H1 (cell line): ENCODE measurements at regions not wholly inside any gene's neighbourhood (a gene's known extent, or its start where the extent isn't known, plus 50 kb on each side); places are given as distances from the start of the nearest gene placed in this dataset.

Experiments used
- CTCF ChIA-PET: fragments of 300-600 bp; sonication (Branson Sonifier 250); formaldehyde crosslinking; loops from one replicate; lab custom pipeline; 2021; ENCODE audit not compliant: partially characterized antibody; lab: Charles Lee
- POLR2A ChIA-PET: fragments of 300-600 bp; sonication (Branson Sonifier 250); formaldehyde crosslinking; loops from one replicate; lab custom pipeline; 2021; ENCODE audit warnings: inconsistent platforms; ENCODE audit not compliant: partially characterized antibody; lab: Charles Lee
- DNase-seq, 2 experiments: peaks; one replicate each; pipeline versions ENCODE4 v3.0.0 to v3.0.0-alpha.2; 2010 to 2022; ENCODE audit warnings: low spot score in 2 of 2, low read depth in 1 of 2, mixed read lengths in 1 of 2
- FAIRE-seq: peaks from 2 replicates; lab custom pipeline; 2011; peaks lifted over from hg19 to GRCh38; lab: Jason Lieb, UNC
- H2AFZ ChIP-seq: 2 replicates; pipeline ENCODE4 v1.8.1; 2012; ENCODE audit warnings: low read length, inconsistent platforms
- H2AK5ac ChIP-seq: 2 replicates; pipeline ENCODE4 v1.6.1; 2013; ENCODE audit warnings: low read depth, low read length
- H2BK120ac ChIP-seq: replicated peaks from 2 replicates; pipeline ENCODE3; 2013; ENCODE audit warnings: low read depth, low read length, inconsistent platforms
- H2BK12ac ChIP-seq: 2 replicates; pipeline ENCODE4 v1.6.1; 2013; ENCODE audit warnings: low read depth, low read length
- H2BK15ac ChIP-seq: 2 replicates; pipeline ENCODE4 v1.6.1; 2013; ENCODE audit warnings: low read length
- H2BK20ac ChIP-seq: 2 replicates; pipeline ENCODE4 v1.6.1; 2013; ENCODE audit warnings: low read length
- H2BK5ac ChIP-seq: 2 replicates; pipeline ENCODE4 v1.6.1; 2013; ENCODE audit warnings: low read depth, low read length
- H3K14ac ChIP-seq: 2 replicates; pipeline ENCODE4 v1.6.1; 2013; ENCODE audit warnings: inconsistent platforms; ENCODE audit not compliant: insufficient read length
- H3K18ac ChIP-seq: 2 replicates; pipeline ENCODE4 v1.6.1; 2013; ENCODE audit warnings: low read length; ENCODE audit errors: extremely low read depth
- H3K23ac ChIP-seq: 2 replicates; pipeline ENCODE4 v1.6.1; 2013; ENCODE audit warnings: inconsistent platforms; ENCODE audit not compliant: insufficient read length
- H3K23me2 ChIP-seq: 2 replicates; pipeline ENCODE4 v1.6.1; 2013; ENCODE audit warnings: low read depth, low read length
- H3K27ac ChIP-seq: 2 replicates; pipeline ENCODE4 v1.6.1; 2011; ENCODE audit warnings: low read depth, low read length, inconsistent platforms
- H3K27me3 ChIP-seq, 4 experiments: replicated peaks in 1 of 4; 1 replicate in 1 of 4; 2 replicates in 3 of 4; pipeline versions ENCODE4 v1.6.1 to v1.8.1; 2011 to 2013; ENCODE audit warnings: low read length in 3 of 4, mild to moderate bottlenecking in 3 of 4, inconsistent platforms in 2 of 4, mixed read lengths in 2 of 4, moderate library complexity in 1 of 4; ENCODE audit not compliant: control insufficient read depth in 3 of 4, insufficient read depth in 3 of 4; ENCODE audit errors: extremely low read depth in 1 of 4
- H3K36me3 ChIP-seq, 4 experiments: 2 replicates each; pipeline versions ENCODE4 v1.6.1 to v1.8.1; 2011 to 2013; ENCODE audit warnings: mild to moderate bottlenecking in 4 of 4, low read length in 3 of 4, moderate library complexity in 2 of 4, control low read depth in 1 of 4, inconsistent platforms in 1 of 4; ENCODE audit not compliant: insufficient read depth in 4 of 4, control insufficient read depth in 2 of 4
- H3K4ac ChIP-seq: replicated peaks from 2 replicates; pipeline ENCODE3; 2013; ENCODE audit warnings: low read length, low read depth, mixed read lengths, inconsistent platforms; ENCODE audit not compliant: insufficient read length
- H3K4me1 ChIP-seq, 4 experiments: replicated peaks in 1 of 4; 1 replicate in 1 of 4; 2 replicates in 3 of 4; pipeline versions ENCODE4 v1.6.1 to v1.8.1; 2011 to 2013; ENCODE audit warnings: low read length in 3 of 4, inconsistent platforms in 2 of 4, mixed read lengths in 1 of 4; ENCODE audit not compliant: insufficient read depth in 4 of 4, control insufficient read depth in 3 of 4
- H3K4me2 ChIP-seq, 2 experiments: 2 replicates each; pipeline versions ENCODE4 v1.6.1 to v1.8.1; 2011 to 2013; ENCODE audit warnings: low read depth in 2 of 2, low read length in 2 of 2, control low read depth in 1 of 2, inconsistent platforms in 1 of 2, mild to moderate bottlenecking in 1 of 2; ENCODE audit not compliant: insufficient read depth in 1 of 2
- H3K4me3 ChIP-seq, 4 experiments: fragments of 200-600, 300-600 bp in 1 of 4; sonication (generic), shearing (Covaris generic), sonication (Bioruptor Twin) in 1 of 4; 2 replicates each; pipeline versions ENCODE4 v1.5.1 to v1.8.1; 2011 to 2016; ENCODE audit warnings: low read length in 4 of 4, low read depth in 3 of 4, control low read depth in 2 of 4, inconsistent platforms in 2 of 4, mild to moderate bottlenecking in 2 of 4, mixed read lengths in 1 of 4, moderate library complexity in 1 of 4; ENCODE audit not compliant: insufficient read depth in 2 of 4; ENCODE audit errors: extremely low read depth in 1 of 4
- H3K56ac ChIP-seq: replicated peaks from 2 replicates; pipeline ENCODE3; 2013; ENCODE audit warnings: low read depth, mild to moderate bottlenecking, mixed read lengths, low read length, inconsistent platforms; ENCODE audit not compliant: insufficient read length
- H3K79me1 ChIP-seq: 2 replicates; pipeline ENCODE4 v1.6.1; 2013; ENCODE audit warnings: low read depth, low read length, control low read depth
- H3K79me2 ChIP-seq, 2 experiments: 2 replicates each; pipeline versions ENCODE4 v1.6.1 to v1.8.1; 2012 to 2013; ENCODE audit warnings: low read length in 2 of 2, mild to moderate bottlenecking in 2 of 2, inconsistent platforms in 1 of 2; ENCODE audit not compliant: insufficient read depth in 2 of 2, control insufficient read depth in 1 of 2
- H3K9ac ChIP-seq, 4 experiments: replicated peaks in 1 of 4; 1 replicate in 1 of 4; 2 replicates in 3 of 4; pipeline versions ENCODE4 v1.6.1 to v1.8.1; 2011 to 2013; ENCODE audit warnings: low read depth in 3 of 4, low read length in 3 of 4, control low read depth in 2 of 4, mild to moderate bottlenecking in 2 of 4, moderate library complexity in 2 of 4, inconsistent platforms in 1 of 4; ENCODE audit errors: extremely low read depth in 1 of 4
- H3K9me3 ChIP-seq, 2 experiments: 2 replicates each; pipeline versions ENCODE4 v1.6.1 to v1.8.1; 2012 to 2013; ENCODE audit warnings: mild to moderate bottlenecking in 2 of 2, moderate library complexity in 2 of 2, control low read depth in 1 of 2, inconsistent platforms in 1 of 2, low read depth in 1 of 2, low read length in 1 of 2, mixed read lengths in 1 of 2; ENCODE audit not compliant: insufficient read depth in 2 of 2
- H4K20me1 ChIP-seq, 2 experiments: replicated peaks in 1 of 2; 2 replicates each; pipeline versions ENCODE3 to v1.8.1; 2011 to 2013; ENCODE audit warnings: inconsistent platforms in 2 of 2, low read length in 2 of 2, mild to moderate bottlenecking in 1 of 2; ENCODE audit not compliant: insufficient read depth in 2 of 2, control insufficient read depth in 1 of 2
- H4K5ac ChIP-seq: 2 replicates; pipeline ENCODE4 v1.6.1; 2013; ENCODE audit warnings: low read length, low read depth, mixed read lengths, inconsistent platforms; ENCODE audit not compliant: insufficient read length
- H4K8ac ChIP-seq: 2 replicates; pipeline ENCODE4 v1.8.0; 2013; ENCODE audit warnings: mild to moderate bottlenecking, moderate library complexity, low read length, inconsistent platforms; ENCODE audit not compliant: insufficient read depth; ENCODE audit errors: extremely low read depth
- H4K91ac ChIP-seq: replicated peaks from 2 replicates; pipeline ENCODE3; 2013; ENCODE audit warnings: low read length, mixed read lengths, inconsistent platforms; ENCODE audit not compliant: insufficient read length
- CHD1 ChIP-seq: IDR thresholded peaks from 2 replicates; pipeline ENCODE4 v1.6.1; 2012; ENCODE audit warnings: low read depth, low read length, improper control_type of control experiment
- CREB1 ChIP-seq: IDR thresholded peaks from 2 replicates; pipeline ENCODE4 v1.6.1; 2012; ENCODE audit warnings: inconsistent platforms
- E2F6 ChIP-seq: IDR thresholded peaks from 2 replicates; pipeline ENCODE4 v1.6.1; 2012; ENCODE audit warnings: inconsistent platforms
- EZH2 ChIP-seq: fragments of 200-600 bp; sonication (generic); IDR thresholded peaks from 2 replicates; pipeline ENCODE4 v1.7.1; 2012; ENCODE audit warnings: low read depth, mild to moderate bottlenecking, moderate library complexity, low read length, inconsistent platforms; ENCODE audit not compliant: severe bottlenecking
- FOSL1 ChIP-seq: IDR thresholded peaks from 2 replicates; pipeline ENCODE4 v1.6.1; 2011; ENCODE audit warnings: mild to moderate bottlenecking, low read depth, low read length, moderate library complexity; ENCODE audit not compliant: insufficient read depth
- KDM1A ChIP-seq: fragments of 200-600, 300-600 bp; sonication (generic); IDR thresholded peaks from 2 replicates; pipeline ENCODE4 v1.7.1; 2016; ENCODE audit warnings: mild to moderate bottlenecking, low read length, borderline replicate concordance
- KDM4A ChIP-seq: IDR thresholded peaks from one replicate; pipeline ENCODE4 v1.7.1; 2012; ENCODE audit warnings: low read depth, mild to moderate bottlenecking, moderate library complexity, low read length, inconsistent platforms; ENCODE audit not compliant: severe bottlenecking
- NRF1 ChIP-seq: IDR thresholded peaks from 2 replicates; pipeline ENCODE4 v1.6.1; 2011; ENCODE audit warnings: mild to moderate bottlenecking, low read depth, low read length, improper control_type of control experiment
- POLR2A ChIP-seq, 2 experiments: IDR thresholded peaks; 1 replicate in 1 of 2; 2 replicates in 1 of 2; pipeline ENCODE4 v1.6.1; 2011; ENCODE audit warnings: low read depth in 2 of 2, low read length in 2 of 2, mild to moderate bottlenecking in 2 of 2; ENCODE audit errors: control extremely low read depth in 1 of 2
- SIX5 ChIP-seq: IDR thresholded peaks from 2 replicates; pipeline ENCODE4 v1.6.1; 2011; ENCODE audit warnings: mild to moderate bottlenecking, low read depth, low read length
- SRF ChIP-seq: IDR thresholded peaks from 2 replicates; pipeline ENCODE4 v1.6.1; 2011; ENCODE audit warnings: mild to moderate bottlenecking, low read depth, low read length, moderate library complexity
- ZNF274 ChIP-seq: IDR thresholded peaks from 2 replicates; pipeline ENCODE4 v1.7.0; 2012; ENCODE audit warnings: low read length, borderline replicate concordance; ENCODE audit errors: extremely low read depth
- WGBS, 2 experiments: shearing (Covaris generic) in 1 of 2; methylation state at CpG; one replicate each; pipeline versions ENCODE4 v1.1.6 to v1.1.7; 2013 to 2015; ENCODE audit warnings: low lambda C conversion rate in 2 of 2, mixed read lengths in 2 of 2, inconsistent platforms in 1 of 2, low coverage in 1 of 2, missing lambda C conversion rate in 1 of 2; ENCODE audit not compliant: insufficient replicate concordance in 2 of 2, insufficient coverage in 1 of 2, insufficient read length in 1 of 2; ENCODE audit errors: extremely low coverage in 1 of 2, missing lambda C conversion rate in 1 of 2; 5-methylcytosine and 5-hydroxymethylcytosine counted together

- no peaks in the 10 kb centered on the region for H3K36me3 ChIP-seq
- no peak overlapping the region for H4K8ac ChIP-seq
- H3K18ac ChIP-seq = no peak overlapping the region
- no peak overlapping the region for H2BK5ac ChIP-seq
- no peaks in the 10 kb centered on the region for H4K20me1 ChIP-seq
- H2BK20ac ChIP-seq = no peak overlapping the region
- H3K9ac ChIP-seq = no peak overlapping the region
- no peak overlapping the region for H3K27ac ChIP-seq
- H3K14ac ChIP-seq = no peak overlapping the region
- no peak overlapping the region for H2BK12ac ChIP-seq
- 84% methylated on average over 2 of the region's 2 CpGs; no CpG with 5 or more reads in 1 of the 2 experiments for WGBS, 2 experiments
- no peak overlapping the region for H3K4me2 ChIP-seq
- no peak overlapping the region for H2AFZ ChIP-seq
- no peak overlapping the region for H2BK15ac ChIP-seq
- no peak overlapping the region for H3K4me3 ChIP-seq
- POLR2A ChIA-PET = no interaction called here
- no peaks in the 10 kb centered on the region for H3K79me2 ChIP-seq
- no peak overlapping the region for H3K23ac ChIP-seq
- FAIRE-seq = no peak
- H3K27me3 ChIP-seq = no peaks in the 10 kb centered on the region
- H2BK120ac ChIP-seq = no peak overlapping the region
- CTCF ChIA-PET = interaction anchor here (0.6 kb wide), 2 partner anchors 175 to 232 kb away, joined by 3 read pairs; no protein-coding TSS in a partner anchor
- no peaks in the 10 kb centered on the region for H3K23me2 ChIP-seq
- H3K4me1 ChIP-seq = peaks cover 0 to 2% (median 0%) of the 10 kb centered on the region in 4 experiments; a peak in 3 of 7 replicates
- H4K5ac ChIP-seq = no peak overlapping the region
- H2AK5ac ChIP-seq = no peak overlapping the region
- H3K79me1 ChIP-seq = no peaks in the 10 kb centered on the region
- no peaks in the 10 kb centered on the region for H3K9me3 ChIP-seq
- TF ChIP-seq NRF1 = no peak
- no peak for TF ChIP-seq CREB1
- no peak for TF ChIP-seq E2F6
- no peak for TF ChIP-seq ZNF274
- TF ChIP-seq CHD1 = no peak
- no peak for TF ChIP-seq FOSL1
- no peak for TF ChIP-seq KDM4A
- no peak for TF ChIP-seq EZH2
- no peak for TF ChIP-seq KDM1A
- TF ChIP-seq SIX5 = no peak
- no peak for TF ChIP-seq POLR2A (IDR thresholded peaks at IDR 0.05; ENCODE audit: control extremely low read depth in 1 of 2, low read depth in 2 of 2, low read length in 2 of 2)
- TF ChIP-seq SRF = no peak
- TF ChIP-seq, all 59 proteins: peak for 0
- Histone ChIP-seq H3K4ac (no peak overlapping the region), H4K91ac (no peak overlapping the region), H3K56ac (no peak overlapping the region)
- DNase-seq = no peak
Measured at GRCh38 chr12:77334806-77335205, 269.4 kb upstream of the E2F7 start.
